DMS 273 (cell line): ENCODE measurements at regions not wholly inside any gene's neighbourhood (a gene's known extent, or its start where the extent isn't known, plus 50 kb on each side); places are given as distances from the start of the nearest gene placed in this dataset.
"Not testable (repeated sequence)": the region's sequence is repeated elsewhere in the genome, so short reads cannot be mapped to it uniquely, and the experiment has no call there.

Source experiments
- DNase-seq: peaks from one replicate; lab custom pipeline; 2025; ENCODE audit not compliant: unreplicated experiment; lab: John Stamatoyannopoulos, UW

GRCh38 chr12:105480162-105480561 lies 149.7 kb downstream of the C12orf75 start:
- no peak for DNase-seq

DNA sequence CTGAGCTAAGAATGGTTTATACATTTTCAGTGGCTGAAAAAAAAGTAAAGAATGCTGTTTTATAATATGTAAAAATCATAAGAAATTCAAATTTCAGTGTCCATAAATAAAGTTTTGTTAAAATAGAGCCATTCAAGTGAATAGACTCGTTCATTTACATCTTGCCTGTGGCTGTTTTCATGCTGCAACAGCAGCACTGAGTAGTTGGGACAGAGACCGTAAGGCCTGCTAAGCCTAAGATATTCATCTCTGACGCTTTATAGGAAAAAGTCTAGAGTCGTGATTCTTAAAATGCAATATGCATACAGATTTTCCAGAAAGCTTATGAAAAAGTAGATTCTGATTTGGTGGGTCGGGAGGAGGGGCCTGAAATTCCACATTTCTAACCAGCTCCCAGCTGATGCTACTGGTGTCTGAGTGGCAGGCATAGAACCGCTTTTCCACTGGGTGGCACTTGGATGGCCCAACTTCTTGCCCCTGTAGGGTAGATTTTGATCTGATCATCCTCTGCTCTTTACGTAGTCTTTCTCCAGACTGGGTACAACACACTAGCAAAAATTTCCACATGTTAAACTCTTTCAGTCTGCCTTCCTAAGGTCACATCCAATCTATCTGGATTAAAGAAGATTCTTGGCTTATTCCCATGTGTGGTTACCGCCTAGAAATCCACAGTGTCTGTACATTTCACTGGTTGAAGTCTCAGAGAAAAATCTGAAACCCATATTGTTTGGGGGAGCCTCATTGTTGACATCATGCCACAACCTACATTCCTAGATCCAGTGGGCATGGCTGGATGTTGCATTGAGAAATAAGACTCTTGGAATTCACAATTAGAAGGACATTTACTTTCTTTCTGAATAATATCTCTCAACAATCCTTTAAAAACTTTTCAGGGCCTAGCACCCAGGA lies 151.2 kb downstream of the C12orf75 start:
- DNase-seq = no peak

DNA sequence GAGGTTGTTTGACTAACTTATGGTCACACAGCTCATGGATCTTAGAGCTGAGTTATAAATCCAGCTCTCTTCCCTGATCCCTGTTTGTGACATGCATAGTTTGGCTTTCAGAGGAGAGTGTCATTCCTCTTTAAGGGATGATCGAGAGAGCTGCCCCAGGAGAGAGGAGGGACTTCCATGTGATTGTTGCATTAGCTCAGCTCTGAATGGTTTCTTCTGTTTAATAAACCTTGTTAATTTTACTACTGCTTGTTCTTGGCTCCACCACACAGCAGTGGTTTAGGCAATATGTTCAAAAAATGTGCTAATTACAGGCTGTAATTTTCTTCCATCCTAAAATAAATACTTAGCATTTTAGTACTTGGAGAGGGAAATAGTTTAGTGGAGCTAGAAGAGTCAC lies 152.5 kb downstream of the C12orf75 start:
- no peak for DNase-seq

- DNase-seq = no peak
Measured at GRCh38 chr12:105483691-105484090, 153.2 kb downstream of the C12orf75 start.

- no peak for DNase-seq
Measured at GRCh38 chr12:105485321-105485910, 154.9 kb downstream of the C12orf75 start.

- DNase-seq = no peak
Measured at GRCh38 chr12:105485921-105486320, 155.4 kb downstream of the C12orf75 start.

- no peak for DNase-seq
Measured at GRCh38 chr12:105487963-105488362, 157.5 kb downstream of the C12orf75 start.

DNA sequence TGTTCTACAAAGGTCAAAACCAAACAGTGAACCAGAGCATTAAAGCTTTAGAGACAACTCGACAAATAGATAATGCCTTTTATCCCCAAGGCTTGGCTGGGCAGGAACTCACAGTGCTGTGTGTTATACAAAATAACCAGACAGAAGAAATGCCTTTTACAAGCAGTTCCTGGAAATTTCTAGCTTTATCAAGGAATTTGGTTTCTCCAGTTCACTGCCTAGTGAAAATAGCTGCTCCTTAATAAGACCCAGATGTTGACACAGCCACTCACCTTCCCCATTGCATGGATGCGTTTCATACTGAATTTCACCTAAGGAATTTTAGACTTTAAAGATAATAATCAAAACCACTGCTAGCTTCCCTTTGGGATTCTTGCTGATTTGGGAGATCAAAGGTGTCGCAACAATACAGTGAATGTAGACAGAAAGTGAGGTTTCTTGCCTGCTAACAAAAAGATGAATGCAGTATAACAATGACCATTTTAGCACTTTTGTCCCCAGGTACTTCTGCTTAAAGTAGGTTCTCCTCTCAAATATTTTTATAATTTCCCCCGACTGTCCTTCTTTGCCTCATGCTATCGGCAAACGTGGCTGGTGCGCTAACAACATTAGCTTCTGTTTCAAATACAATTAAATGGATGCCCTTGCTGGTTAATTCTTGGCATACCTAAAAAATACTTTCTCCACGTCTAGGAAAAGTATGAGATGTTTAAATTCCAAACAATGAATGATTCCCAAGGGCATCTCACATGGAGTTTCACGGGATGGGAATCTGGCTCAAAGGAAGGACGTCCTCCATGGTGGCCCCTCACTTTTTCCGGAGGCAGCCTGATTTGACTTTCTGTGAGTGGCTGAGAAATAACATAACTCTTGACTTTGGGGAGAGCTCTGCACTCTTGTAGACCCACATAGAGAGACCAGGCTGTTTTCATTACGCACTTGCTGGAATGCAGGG lies 162.4 kb downstream of the C12orf75 start:
- no peak for DNase-seq

DNA sequence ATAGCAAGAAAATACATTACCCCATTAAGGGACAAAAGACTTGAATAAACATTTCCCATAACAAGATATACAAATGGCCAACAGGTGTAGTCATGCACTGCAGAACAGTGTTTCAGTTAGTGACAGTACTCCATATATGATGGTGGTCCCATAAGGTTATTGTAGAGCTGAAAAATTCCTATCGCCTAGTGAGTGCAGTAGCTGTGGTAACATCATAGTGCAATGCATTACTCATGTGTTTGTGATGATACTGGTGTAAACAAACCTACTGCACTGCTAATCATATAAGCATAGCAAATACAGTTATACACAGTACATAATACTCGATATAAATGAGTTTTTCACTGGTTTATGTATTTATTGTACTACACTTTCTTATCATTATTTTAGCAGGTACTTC lies 168.7 kb downstream of the C12orf75 start:
- DNase-seq = no peak

DNA sequence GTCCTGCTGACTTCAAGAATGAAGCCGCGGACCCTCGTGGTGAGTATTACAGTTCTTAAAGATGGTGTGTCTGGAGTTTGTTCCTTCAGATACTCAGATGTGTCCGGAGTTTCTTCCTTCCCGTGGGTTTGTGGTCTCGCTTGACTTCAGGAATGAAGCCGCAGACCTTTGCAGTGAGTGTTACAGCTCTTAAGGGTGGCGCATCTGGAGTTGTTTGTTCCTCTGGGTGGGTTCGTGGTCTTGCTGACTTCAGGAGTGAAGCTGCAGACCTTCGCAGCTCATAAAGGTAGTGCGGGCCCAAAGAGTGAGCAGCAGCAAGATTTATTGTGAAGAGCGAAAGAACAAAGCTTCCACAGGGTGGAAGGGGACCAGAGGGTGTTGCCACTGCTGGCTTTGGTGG lies 170.2 kb downstream of the C12orf75 start:
- DNase-seq = not testable (repeated sequence)

- no peak for DNase-seq
Measured at GRCh38 chr12:105502426-105502930, 172.0 kb downstream of the C12orf75 start.

GRCh38 chr12:105503619-105504018 lies 173.1 kb downstream of the C12orf75 start:
- no peak for DNase-seq

- no peak for DNase-seq
Measured at GRCh38 chr12:105504286-105504685, 173.8 kb downstream of the C12orf75 start.

DNA sequence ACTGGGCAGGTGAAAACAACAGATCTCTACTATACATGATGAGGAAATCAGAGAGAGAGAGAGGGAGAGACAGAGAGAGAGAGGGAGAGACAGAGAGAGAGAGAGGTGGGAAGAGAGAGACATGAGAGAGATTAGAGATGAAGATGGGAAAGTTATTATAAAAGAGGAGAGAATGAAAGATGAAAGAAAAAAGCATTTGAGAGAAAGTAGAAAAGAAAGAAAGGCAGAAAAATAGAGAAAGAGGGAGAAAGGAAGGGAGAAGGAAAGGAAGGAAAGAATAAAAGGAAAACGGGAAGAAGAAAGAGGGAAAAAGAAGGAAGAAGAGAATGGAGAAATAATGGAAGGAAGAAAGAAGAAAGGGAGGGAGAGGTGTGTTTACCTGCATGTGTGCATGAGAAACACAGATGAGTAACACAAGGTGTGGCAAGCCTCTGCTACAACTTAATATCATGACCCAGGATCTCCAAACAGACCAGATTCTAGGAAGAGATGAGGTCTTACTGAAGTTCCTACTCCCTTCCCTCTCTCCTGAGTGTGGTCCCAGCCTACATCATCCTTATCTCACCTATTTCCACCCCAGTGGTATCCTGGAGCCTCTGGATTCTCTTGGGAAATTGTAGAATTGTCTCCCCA lies 176.3 kb downstream of the C12orf75 start:
- no peak for DNase-seq

GRCh38 chr12:105507311-105508038 lies 177.0 kb downstream of the C12orf75 start:
- DNase-seq = no peak

- no peak for DNase-seq
Measured at GRCh38 chr12:105508096-105508495, 177.6 kb downstream of the C12orf75 start.

GRCh38 chr12:105510526-105510925 lies 180.0 kb downstream of the C12orf75 start:
- no peak for DNase-seq

DNA sequence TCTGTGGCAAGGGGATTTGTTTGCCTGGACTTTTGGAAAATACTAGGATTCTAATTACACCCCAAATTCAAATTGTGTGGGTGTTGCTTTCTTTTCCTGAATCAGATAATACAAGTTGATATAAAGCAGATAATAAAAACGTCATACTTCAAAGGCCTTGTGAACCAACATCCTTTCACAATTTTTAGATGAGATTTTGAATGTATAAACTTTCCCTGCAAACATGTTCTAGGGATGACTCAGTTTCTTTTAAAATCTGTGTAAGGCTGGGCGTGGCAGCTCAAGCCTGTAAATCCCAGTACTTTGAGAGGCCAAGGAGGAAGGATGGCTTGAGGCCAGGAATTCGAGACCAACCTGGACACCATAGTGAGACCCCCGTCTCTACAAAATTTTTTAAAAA lies 182.4 kb downstream of the C12orf75 start:
- DNase-seq = not testable (repeated sequence)

DNA sequence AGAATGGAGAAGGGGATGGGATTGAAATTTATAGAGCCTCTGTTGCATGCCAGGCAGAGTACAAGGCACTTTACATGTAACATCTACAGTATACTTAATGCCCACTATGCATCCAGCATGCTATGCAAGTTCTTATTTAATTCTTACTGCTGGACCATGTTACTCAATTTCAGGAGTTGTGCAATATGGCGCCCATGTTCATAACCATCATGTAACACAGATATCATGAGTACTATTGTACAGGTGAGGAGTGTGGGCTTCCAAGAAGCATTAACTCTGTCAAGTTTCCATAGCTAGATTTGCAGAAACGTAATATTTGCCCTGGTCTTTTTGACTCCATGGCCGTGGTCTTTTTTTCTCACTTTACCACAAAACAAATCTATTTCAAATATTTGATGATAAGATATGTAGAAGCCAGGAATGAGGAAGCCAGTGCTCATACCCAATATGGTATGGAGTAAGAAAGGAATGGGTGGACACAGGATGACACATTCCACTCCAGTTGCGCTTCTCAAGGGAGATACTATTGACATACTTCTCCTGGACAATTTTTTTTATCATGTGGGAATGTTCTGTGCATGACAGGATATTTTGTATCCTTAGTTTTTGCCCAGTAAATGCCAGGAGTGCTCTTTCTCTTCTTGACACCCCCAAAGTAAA lies 191.8 kb downstream of the C12orf75 start:
- DNase-seq = no peak
